ENCODE measurements at regions not wholly inside any gene's neighbourhood (a gene's known extent, or its start where the extent isn't known, plus 50 kb on each side); places are given as distances from the start of the nearest gene placed in this dataset.
"Not testable (repeated sequence)": the region's sequence is repeated elsewhere in the genome, so short reads cannot be mapped to it uniquely, and the experiment has no call there.

DNA sequence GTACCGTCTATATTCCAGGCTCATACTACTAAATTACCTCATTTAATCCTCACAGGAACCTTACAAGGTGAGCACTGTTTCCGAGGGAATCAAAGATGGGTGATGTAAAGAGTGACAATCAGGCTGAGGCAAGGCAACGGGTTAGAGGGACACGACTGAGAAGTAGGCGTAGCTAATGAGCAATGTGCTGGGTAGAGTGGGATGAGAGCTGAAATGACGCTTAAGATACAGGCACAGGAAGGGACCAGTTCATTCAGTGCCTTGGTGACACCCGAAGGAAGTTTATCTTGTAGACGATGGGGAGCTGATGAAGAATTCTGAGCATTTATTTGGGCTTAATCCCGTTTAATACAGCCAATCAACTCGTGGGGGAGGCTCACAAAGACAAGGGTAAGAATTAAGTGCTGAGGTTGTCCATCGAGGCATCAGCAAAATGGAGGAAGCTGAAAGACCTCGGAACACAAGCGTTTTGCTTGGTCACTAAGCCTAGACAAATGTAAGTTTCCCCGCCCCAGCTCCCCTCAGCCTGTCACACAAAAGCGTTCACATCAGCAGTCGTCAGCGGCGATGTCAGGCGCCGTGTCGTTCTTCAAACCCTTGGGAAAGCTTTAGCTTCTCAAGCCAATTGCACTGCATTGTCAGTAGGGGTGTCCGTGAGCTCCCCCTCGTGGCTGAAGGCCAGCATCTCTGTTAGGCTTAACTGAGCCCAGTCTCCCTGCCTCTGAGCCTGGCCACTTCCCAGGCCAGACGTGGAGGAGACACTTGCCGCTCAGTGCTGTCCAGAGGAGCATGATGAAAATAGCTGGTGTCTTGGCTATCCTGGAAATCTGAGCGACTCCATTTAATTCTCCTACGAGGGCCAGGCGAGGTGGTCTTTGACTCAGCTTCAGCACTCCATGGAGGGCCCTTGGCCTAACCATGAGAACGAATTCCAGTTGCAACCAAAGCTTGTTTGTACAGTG is 288.5 kb upstream of the G2E3 start:
- peak; percentile 93 to 94 for DNase-seq

DNA sequence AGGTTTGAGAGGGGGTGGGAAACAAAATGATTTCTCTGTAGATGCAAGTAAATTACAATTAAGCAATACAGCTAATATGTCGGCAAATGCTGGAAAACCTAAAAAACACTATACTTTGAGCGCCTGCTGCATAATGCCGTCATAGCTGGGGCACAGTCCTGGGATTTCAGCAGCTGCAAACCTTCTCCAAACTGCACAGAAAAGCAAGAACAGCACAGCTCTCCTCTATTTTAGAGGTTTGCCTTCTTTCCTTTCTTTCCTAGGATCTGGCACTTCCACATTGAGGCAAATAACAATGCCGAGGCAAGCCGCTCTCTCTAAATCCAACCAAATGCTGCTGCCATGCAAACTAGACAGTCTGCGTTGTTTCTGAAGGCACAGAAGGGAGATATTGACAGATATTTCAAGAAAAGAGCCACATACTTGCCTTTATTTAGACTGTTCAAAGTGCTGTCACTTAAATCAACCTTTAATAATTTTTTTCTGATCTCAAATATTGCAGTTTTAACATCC is 287.1 kb upstream of the G2E3 start:
- DNase-seq = no peak

DNA sequence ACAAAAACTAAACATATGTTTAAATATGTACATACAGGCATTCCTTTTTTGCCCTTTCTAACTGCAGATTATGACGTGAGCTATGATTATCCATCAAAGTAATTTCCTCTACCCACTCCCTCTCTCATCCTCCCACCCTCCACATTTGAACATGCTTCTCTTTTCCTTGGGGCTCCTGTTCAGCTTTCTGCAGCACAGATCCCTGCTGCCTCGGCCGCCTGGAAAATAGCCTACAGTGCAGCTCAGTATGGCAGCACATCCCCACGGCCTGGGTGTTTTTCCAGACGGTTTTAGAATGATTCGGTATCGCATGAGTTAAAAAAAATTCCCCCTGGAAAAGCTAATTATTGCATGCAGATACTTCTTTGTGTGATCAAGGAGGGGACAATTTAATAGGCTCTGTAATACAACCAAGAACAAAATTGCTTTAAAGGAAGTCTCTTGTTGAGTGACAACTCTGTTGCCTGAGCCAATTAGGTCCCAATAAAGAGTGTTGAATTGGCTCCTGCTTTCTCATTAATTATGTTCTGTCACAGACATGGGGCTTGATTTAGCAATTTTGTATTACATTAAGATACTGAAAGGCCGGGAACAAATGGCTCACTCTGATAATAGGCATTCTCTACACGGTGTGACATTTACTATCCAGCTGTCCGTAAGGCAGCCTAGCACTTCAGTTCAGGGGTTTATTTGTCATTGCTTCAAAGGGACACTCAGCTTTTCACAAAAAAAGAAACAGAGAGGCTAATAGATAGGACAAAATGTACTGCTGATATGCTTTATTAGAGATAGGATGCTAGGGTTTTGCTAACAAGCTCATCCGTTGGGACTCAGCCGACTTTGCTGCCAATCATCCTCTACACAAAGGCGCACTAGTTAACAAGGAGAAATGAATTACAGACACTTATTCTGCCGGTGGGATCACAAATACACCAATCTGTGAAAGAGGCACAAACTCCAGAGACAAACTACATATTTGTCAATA is 285.8 kb upstream of the G2E3 start:
- DNase-seq = no peak

DNA sequence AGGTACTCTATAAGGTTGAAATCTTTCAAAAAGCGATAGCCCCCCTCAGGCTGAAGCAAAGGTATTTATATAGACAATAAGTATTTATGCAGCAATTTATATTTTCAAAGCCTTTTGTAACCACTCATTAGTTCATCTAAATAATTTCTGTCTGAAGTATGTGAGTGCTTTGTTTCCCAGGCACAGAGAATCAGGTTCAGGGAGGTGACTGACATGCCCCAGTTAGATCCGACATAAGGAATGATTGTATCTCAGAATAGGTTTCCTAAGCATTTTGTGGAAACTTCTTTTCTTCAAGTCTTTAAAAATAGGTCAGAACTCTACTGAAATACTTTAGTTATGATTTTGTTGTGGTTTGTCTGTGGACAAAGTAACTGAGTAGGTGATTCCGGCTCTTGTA is 283.4 kb upstream of the G2E3 start:
- DNase-seq = no peak

DNA sequence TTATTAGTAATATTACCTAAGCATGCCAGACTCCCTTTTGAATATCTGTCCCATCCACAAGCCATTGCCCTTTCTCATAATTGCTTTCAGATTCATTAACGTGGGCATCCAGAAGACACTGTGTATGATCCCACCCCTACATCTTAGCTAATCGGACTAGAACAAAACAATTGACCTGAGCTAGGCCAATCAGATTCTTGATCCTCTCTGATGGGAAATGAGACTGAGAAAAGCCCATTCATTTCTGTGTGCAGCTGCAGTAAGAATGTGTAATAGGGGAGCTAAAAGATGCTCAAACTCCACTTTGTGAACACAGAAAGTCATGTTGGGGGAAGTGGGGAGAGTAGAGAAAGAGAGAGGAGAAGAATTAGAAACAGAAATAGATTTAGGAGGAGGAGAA is 281.7 kb upstream of the G2E3 start:
- no peak for DNase-seq

DNA sequence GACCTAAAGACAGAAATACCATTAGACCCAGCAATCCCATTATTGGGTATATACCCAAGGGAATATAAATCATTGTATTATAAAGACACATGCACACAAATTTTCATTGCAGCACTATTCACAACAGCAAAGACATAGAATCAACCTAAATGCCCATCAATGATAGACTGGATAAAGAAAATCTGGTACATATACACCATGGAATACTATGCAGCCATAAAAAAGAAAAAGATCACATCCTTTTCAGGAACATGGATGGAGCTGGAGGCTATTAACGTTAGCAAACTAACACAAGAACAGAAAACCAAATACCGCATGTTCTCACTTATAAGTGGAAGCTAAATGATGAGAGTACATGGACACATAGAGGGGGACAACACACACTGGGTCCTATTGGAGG is 280.1 kb upstream of the G2E3 start:
- DNase-seq = not testable (repeated sequence)

DNA sequence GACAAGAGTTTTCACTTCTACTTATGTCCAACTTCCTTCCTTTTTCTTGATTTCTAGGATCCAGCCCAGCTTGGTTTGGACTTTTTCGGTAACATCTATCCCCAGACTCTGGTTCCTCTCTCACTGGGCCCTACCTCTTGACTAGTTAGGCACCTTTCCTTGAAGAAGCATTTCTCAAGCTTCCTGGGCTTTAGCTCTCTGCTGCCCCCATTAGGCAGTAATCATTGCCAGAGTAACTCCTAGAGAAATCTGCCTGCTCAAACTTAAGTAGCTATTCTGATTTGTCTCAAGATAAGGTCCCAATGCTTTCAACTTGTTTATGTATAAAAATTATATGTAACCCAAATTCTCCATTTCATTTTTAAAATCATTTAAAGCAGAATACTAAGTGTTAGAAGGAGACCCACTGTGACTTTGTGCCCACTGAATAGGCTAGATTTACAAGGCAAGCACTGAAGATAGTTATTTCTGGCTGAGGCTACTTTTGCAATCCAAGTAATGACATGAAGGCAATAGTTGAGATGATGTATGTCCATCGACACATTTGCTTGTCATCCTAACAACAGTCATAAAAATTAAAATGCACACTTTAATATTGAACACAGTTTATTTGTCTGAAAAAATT is 275.0 kb upstream of the G2E3 start:
- peak; percentile 65 to 75 for DNase-seq

DNA sequence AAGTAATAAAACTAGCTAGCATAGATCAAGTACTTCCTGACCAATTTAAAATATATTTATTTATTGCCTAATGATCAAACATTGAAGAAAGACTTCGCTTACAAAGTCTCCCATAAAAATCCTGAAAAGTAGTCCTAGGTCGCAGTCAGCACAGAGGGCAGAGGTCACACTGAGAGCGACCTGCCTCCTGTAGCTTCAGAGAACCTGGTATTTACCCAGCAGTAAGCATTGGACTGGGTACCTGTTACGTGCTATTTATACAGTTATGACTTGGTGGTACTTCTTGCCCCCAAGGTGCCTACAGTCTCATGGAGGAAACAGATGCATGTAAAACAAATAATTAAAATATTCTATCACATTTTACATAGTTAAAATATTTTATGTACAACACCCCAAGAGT is 274.1 kb upstream of the G2E3 start:
- no peak for DNase-seq

DNA sequence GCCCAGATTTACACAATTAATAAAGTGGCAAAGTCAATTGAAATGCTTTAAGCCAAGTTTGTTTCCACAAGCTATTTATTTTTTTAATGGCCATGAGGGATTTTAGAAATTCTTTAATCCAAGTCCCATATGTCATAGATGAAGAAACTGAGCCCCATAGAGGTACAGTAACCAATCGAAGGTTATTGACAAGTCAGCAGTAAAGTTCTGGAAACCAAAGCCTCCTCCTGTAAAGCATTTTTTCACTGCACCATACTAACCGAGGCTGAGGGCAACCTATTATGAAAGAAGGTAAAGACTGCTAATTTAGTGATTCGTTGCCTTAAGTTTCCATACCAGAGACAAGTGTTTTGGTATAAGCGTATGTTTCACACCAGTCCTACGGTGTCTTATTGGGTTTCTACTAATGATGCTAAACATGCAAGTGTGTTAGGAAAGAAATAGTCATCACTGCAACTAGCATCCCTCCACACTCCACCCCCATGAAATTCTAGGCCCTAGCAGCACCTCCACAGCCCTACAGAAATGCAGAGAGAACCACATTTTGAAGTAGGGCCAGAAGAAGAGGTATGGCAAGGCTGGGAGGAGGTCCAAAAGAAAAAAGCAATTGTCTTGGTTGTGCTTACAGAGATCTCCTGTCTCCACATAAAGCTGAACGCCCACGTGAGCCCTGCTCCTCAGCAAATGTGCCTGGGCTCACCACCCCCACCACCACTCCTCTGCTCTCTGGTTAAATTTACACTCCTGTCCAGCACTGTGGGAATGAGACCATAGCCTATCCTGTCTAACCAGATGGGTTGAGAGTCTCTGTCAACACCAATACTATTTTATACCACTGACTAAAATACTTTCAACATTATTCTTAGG is 271.1 kb upstream of the G2E3 start:
- DNase-seq = no peak

DNA sequence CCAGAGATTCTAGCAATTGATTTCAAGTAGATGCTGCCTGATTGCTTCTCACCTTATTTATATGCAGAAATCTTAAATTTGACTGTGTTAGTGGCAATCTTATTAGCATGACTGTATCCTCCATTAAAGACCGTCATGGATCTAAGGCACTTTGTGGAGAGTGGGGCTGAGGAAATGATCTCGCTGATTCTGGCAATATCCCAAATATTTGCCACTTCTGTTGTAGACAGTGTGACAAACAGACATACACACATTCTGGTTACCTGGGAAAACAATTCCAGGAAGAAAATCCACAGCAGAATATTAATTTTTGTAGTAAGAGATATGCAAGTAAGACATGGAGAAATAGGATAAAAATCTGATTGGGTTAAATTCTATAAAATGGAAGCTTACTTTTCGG is 269.0 kb upstream of the G2E3 start:
- DNase-seq = no peak

DNA sequence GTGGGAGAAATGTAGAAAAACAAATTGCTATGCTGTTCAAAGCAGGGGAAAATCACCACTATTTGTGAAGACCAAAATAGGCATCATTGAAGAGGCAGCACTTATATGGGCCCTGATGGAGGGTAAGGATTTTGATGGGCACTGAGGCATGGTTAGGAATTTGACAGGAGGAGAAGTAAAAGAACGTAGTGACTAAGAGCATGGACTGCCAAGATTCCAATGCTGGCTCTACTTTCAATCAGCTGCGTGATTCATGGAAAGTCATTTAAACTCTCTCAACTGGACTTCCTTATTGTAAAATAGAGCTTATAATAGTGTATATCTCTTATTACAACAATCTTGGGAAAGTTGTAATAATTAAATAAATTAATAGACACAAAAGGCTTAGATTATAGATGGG is 267.7 kb upstream of the G2E3 start:
- peak in 1 of 2 experiments; percentile 14 for DNase-seq

DNA sequence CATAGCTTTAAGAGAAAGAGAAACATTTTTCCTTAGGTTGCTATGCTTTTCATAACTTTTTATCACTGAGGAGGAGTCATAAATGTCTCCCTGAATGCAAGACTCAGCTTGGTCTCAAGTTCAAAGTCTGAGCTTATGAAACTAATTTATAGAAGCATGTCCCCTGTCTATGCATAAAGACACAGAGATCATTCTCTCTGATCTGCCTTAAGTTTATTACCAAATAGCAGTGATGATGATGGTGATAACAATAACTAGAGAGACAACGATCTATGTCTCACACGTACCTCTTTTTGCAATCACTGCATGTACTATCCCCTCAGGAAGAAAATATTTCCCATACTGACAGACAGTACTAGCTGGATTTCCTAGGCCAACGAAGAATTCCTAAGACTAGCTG is 266.4 kb upstream of the G2E3 start:
- no peak for DNase-seq

DNA sequence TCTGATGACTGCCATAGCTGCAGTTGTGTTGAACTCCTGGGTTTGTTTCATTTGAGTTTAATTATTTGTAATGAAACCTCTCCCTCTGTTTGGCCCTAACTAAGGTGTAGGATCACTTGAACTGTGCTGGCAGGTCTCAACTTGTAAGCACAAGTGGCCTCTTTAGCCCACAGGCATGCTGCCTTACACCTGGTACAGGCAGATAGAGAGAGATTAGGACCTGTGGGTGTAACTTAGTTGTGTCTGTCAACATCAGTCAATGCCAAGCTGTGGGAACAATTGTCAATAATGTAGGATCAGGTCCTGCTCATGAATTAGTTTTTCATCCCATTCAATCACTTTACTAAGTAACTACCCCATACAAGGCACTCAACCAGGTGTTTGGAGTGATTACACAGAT is 263.0 kb upstream of the G2E3 start:
- no peak for DNase-seq

DNA sequence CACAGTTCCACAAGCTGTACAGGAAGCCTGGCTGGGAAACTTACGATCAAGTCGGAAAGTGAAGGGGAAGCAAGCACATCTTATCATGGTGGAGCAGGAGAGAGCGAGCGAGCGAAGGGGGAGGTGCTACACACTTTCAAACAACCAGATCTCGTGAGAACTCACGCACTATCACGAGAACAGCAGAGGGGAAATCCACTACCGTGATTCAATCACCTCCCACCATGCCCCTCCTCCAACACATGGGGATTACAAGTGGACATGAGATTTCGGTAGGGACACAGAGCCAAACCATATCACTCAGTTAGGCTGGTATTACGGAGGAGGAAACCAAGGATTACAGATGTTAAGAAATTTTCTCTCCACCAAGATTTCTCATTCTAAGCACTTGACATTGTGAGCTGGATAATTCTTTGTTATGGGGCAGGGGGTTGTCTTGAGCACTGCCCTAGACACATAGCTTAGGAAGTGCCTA is 262.0 kb upstream of the G2E3 start:
- DNase-seq = no peak

DNA sequence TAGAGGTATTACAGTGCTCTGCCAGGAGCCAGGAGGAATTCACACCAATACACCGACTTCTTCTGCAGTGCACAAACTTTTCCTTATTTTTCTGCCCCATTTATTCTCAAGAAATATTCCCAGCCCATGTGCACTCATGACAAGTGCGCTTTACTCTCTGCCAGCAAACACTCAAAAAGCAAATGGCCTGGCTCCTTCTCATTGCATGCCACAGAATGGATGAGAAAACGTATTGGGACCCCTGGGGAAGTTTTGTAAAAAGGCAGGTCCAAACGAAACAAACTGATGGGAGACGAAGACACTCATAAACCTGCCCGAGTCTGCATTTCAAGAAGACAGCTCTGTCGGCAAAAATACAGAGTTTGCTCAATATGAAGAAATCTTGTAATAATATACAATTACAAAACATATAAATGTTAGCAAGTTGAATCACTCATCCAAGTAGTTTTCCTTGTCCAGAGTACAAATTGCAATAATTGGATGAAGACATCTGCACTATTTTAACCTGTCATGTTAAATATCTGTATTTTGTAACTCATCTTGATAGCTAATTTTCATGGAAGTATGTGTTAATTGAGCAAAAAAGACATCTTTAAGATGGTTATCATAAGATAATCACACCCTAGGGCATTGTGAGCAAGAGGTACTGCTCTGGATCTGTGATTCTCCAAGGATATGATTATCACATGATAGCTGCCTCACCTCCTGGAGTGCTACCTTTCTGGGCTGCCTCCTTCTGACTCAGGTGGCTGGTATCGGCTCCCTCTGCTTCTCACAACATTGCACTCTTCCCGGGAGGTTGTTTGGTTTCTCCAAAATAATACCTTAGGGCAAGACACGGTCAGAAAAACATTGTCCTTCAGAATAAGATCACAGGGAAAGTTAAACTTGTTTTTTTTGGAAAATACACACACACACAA is 260.8 kb upstream of the G2E3 start:
- DNase-seq = no peak

DNA sequence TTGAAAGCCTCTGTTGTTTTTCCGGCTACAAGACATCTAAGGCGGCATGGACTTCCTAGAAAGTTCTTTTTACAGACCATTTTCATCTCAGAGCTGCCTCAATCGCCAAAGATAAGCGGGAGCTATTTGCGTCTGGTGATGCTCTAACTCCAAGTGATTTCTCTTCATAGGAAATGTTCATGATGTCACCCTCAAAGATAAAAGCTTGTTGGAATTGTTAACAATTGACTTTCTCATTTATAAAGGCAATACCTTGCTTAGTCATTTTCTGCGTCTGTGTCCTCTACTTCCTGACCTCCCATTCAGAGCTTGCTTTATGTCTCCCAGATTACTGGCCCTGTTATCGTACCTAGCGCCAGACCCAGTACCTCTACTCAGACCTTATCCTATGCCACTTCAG is 259.0 kb upstream of the G2E3 start:
- no peak for DNase-seq

DNA sequence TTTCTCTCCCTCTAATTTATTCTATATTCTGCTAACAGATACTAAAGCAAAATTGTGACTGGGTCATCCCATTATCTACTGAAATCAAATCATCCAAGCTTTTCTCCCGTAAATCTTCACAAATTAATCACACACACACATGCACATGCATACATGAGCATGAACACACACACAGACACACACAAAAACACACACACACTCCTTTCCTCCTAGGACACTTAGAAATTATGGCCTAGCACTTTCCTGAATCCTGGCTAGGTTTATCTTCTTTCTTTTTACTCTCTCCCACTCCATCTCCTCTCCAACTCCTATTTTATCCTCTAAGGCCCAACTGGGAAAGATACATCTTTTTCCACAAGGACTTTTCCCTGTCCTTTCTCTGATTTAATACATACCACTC is 255.6 kb upstream of the G2E3 start:
- DNase-seq = no peak

DNA sequence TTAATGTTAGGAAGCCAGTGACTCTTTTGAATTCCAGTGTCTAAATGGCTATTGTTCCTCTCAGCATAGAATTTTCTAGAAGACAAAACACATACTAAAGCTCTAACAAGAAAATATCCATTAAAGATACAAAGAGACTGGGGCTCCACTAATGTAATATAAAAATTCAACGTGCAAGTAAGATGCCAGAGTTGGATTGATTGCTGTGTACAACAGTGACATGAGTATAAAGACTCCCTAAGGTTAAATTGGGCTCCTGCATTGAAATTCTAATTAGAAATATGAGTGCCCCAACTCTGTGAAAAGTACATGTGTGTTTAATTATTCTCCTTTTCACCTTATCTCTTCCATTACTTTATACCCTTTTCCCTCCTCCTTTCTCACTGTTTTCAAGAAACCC is 253.6 kb upstream of the G2E3 start:
- DNase-seq = no peak

DNA sequence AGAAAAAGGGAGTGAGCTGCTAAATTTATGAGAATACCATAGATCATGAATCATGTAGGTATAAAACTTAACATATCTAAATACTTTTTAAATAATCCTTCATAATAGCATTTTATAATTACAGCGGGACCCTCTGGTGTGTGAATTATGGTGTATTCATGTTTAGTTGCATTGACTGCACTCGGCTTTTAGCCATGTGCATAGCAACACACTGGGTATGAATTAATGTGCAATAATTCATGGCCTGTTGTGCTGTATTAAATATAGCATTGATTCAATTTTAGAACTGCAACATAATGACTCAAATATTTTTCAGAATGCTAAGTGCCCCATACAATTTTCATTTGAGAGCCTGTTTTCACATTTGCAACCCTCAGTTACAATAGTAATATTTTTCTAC is 249.6 kb upstream of the G2E3 start:
- DNase-seq = no peak

DNA sequence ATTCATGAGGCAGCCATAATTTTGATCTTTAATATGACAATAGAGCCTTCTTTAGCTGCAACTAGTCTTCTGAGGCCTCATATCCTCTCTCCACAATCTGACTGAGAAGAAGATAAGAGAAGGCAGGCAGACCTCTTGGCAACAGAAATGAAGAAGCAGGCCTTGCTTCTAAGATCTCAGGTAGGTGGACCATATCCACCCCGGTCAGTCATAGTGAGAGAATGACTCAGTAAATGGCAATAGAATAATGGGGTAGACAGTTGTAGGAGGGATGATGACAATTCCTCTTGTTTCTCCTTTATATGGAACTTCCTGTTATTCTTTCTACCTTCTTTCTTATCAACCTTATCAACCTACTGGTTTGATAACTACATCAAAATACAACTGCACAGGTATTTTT is 246.7 kb upstream of the G2E3 start:
- no peak for DNase-seq

DNA sequence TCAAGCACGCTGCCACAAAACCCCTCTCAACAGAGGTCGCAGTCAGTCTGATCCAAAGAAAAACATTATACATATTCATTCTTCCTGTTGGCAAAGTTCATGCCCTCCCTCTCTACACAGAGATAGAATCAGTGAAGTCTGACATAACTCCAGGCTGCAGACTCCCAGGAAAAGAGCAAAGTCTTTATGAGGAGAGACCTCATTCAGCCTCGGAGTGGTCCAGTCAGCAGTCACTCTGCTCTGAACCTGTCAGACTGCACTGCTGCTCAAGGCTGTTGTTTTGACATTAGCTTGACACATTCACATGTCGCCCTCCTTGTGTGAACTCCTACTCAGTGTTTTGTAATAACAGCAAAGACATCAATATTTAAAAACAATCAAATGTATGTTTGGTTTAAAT is 241.2 kb upstream of the G2E3 start:
- no peak for DNase-seq
